HG02610 (cell line): ENCODE measurements at regions not wholly inside any gene's neighbourhood (a gene's known extent, or its start where the extent isn't known, plus 50 kb on each side); places are given as distances from the start of the nearest gene placed in this dataset.
"Not testable (repeated sequence)": the region's sequence is repeated elsewhere in the genome, so short reads cannot be mapped to it uniquely, and the experiment has no call there.

ENCODE experiments used
- ATAC-seq: cut with Tn5 transposase; IDR thresholded peaks from one replicate; pipeline ENCODE4 v1.9.1; 2021; ENCODE audit warnings: mild to moderate bottlenecking, moderate library complexity; ENCODE audit not compliant: unreplicated experiment

DNA sequence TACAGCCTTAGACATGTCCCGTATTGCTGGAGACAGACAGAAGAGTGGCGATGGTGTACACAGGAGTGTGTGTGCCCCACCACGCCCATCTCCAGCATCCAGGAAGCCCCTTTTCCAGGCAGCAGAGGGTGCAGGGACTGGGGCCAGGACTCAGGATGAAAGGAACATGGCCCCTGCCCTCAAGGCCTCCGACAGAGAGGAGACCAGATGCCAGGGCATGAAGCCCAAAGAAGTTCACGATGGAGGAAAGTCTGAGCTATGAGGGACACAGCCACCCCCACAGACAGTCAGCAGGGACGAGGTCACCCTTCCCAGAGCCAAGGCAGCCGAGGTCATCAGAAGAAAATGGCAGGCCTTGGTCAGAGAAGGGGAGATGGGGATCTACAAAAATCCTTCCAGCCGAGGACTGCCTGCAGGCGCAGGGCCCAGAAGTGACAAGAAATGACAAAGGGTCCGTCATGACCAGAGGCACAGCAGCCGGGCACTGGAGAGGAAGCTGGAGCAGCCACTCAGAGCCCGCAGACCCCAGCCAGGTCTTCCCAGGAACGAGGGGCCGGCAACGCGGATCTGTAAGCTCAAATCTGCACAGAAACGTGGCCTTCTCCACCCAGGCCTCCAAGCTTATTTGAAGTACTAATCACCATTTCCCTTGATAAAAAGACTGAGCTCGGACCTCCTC is 78.7 kb upstream of the PPP2R2D start:
- ATAC-seq: no peak

DNA sequence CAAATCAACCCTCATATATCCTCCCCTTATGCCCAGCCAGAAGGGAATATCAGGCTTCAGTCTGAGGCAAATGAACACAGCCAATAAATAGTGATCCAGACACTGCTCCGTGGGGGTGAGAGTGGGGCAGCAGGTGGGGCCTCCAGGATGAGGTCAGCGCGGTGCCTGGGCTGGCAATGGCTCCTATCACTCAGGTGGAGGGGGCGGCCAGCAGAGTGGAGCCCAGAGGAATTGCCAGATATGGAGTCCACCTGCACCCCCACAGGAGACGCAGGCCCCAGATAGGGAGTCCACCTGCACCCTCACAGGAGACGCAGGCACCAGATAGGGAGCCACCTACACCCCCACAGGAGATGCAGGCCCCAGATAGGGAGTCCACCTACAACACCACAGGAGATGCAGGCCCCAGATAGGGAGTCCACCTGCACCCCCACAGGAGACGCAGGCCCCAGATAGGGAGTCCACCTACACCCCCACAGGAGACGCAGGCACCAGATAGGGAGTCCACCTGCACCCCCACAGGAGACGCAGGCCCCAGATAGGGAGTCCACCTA is 78.0 kb upstream of the PPP2R2D start:
- ATAC-seq: no peak

DNA sequence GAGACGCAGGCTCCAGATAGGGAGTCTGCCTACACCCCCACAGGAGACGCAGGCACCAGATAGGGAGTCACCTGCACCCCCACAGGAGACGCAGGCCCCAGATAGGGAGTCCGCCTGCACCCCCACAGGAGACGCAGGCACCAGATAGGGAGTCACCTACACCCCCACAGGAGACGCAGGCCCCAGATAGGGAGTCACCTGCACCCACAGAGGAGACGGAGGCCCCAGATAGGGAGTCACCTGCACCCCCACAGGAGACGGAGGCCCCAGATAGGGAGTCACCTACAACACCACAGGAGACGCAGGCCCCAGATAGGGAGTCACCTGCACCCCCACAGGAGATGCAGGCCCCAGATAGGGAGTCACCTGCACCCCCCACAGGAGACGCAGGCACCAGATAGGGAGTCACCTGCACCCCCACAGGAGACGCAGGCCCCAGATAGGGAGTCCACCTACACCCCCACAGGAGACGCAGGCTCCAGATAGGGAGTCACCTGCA is 77.2 kb upstream of the PPP2R2D start:
- ATAC-seq: not testable (repeated sequence)

DNA sequence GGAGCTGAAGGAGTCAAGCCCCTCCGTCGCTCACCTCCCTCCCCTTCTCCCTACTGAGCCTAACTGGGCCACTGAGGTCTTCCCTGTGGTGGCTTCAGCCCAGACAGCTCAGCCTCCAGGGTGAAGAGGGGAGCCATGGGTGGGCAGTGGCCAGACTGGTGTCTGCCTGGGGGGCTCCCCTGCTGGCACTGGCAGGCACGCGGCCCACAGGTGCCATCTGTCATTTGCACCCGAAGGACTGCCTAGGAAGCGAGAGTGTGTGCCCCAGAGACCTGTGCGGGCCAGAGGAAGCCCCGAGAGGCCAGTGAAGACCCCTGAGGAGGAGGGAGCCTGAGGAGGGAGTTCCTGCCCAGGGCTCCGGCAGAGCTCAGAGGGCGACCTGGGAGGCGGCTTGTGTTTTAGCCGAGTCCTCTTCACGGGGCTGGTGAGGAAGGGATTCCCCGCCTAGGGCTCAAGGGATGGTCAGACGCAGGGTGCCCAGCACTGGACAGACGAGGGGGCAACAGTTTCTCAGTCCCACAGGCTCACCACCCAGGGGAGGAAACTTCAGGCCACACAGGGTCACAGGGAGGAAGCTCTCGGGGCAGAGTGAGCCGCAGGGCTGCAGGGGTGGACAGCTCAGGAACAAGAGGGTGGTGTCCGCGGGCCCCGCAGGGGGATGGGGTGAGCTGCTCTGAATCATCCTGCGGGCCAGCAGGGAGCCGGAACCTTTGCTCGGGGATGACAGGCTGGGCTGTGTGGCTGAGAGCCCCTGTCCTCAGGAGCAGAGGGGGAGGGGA is 76.2 kb upstream of the PPP2R2D start:
- ATAC-seq: no peak

DNA sequence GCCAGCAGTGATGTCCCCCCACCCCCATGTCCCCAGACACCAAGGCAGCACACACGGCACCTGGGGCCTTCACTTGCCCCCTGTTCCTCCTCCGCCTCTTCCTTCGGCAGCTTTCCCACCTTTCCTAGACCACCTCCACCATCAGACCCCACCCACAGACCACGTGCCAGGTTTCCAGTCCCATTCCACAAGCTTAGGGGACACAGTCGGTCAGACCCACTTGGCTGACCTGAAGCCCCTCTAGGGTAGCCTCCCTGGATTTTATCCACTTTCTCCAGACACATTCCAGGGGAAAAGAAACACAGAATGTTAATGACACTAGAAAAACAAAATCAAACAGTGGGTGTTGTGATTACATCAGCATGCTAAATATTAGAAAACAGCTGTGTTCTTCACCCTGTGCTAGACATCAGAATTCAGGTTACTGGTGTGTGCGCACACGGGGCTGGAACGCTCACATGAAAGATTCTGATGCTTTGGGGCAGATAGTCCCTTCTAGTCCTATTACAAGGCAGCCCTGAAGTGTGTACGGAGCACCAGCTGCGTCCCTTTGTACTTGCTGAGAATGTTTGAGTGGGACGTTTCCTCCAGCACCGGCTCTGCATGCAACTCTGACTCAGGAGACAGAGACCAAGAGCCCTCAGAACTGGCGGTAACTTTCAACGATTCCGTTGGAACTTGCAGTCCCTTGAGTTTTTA is 75.5 kb upstream of the PPP2R2D start:
- ATAC-seq: no peak

DNA sequence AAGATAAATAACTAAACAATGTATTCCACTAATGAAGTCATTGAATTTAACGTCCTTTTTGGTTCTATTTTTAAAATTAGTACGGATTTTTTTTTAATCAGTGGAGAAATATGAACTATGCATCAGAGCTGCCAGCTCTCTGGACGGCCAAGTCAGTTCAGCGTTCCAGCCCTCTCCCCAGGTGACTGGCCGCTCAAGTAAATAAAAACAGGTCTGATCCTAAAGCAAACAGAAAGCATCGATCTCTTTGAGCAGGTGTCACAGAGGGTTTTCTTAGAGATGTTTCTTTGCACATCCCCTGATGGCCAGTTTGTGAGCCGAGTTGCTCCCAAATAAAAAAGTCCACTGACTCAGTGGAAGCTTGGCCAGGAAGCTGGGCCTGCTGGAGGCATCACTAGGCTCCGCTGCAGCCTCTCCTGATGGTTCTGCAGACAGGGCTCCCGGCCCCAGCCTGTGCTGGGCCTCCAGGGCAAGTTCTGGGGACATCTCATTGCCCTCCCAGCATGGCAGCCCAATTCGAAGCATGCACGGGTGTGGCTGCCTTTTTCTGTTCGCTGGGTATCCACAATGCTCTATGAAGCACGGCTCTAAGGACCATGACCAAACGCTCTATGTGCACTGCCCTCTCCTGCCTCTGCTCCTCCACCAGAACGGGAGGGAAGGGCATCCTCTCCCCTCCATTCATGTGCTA is 74.7 kb upstream of the PPP2R2D start:
- ATAC-seq: no peak

DNA sequence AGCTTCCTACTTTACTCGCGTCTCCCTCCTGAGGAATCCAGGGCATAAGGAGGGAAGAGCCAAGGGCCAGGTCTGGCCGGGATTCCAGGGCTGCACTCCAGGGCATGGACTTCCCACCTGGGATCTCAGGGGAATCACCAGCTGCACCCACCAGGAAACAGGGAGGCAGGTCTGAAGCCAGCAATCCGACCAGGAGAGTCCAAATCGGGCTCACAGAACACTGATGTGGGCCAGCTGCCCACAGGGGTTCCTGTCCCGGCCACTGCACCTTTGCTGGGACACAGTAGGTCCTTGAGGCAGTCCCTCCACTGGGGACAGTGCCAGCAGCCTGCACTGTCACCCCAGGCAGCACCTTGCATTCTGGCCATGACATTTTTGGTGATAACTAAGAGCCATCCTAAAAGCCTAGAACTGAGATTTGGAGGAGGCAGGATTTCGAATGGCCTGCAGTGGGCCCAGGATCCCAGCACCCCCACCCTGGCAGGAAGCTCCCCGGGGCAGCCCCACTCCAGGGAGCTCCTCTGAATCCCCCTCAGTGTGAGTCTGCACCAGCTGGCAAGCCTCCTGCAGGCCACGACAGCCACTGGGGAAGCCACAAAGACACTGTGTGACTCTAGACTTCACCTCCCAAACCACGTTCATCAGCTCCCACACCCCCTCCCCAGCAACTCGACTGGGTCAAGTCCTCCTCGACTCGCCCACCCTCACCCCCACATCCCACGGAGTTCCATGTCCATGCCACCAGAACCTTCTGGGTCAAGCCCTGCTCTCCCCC is 71.5 kb upstream of the PPP2R2D start:
- ATAC-seq: no peak

DNA sequence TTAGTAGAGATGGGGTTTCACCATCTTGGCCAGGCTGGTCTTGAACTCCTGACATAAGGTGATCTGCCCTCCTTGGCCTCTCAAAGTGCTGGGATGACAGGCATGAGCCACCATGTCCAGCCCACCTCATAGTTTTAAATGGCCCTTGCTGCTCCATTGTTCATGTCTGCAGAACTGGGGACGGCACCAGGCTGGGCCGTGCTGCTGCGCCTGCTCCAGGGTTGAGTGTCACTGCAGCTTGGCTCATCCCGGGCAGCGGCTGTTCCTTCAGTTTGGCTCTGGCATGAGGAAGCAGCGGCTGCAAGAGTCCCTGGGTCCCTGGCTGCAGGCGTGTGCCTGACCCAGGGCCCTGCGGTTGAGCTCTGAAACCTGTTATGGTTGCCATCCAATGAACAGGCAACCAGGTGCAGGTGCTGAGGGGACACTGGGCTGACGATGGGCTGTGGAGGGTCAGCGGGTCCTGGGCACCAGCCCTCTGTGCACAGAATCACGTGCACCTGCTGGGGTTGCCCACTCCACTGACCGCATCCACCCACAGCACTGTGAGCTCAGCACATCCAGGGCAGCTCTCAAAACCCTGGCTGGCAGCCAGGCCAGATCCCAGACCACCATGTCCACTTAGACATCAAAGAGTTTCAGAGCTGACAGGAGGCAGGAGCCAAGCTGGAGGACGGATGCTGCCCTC is 70.2 kb upstream of the PPP2R2D start:
- no peak for ATAC-seq

DNA sequence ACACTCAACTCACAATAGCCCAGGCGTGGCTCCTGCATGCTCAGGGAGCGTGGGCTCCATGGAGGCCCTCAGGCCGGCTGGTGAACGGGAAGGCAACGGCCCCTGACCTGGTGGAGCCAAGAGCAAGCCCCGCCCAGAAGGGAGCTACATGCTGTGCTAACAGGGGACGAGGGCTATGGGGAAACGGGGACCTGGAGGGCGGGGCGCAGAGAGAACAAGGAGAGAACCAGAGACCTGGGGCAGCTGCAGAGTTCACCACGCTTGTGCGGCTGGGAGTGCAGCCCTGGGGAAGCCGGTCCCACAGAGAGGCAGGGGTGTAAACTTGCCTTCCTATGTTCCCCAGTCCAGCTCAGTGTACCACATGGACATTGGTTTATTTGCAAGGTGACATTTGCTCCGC is 69.2 kb upstream of the PPP2R2D start:
- ATAC-seq: no peak

DNA sequence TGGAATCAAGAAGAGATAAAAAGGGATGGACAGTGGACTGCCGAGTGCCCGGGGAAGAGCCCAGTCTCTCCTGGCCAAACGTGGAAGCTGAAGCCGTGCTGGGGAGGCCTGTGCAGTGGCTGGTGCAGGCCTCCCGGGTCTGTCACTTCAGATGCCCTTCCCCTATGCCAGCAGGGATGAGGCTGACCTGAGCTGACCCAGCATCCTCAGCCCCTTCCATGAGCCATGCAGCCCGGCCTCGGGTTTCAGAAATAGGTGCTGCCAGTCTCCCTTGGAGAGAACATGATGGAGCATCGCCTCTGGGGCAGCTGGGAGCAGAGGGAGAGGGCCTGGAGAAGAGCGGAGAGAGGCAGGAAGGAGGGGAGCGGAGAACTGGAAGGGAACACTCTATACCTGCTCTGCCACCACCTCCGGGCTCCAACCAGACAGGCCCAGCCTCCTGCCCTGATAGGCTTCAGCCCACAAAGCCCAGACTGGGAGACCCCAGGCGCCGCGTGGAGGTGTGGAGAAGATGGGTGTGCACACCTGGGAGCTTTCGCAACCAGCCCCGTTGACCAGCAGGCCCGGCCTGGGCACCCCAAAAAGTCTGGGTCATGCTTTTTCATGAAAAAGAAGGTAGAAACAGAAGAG is 68.6 kb upstream of the PPP2R2D start:
- no peak for ATAC-seq

DNA sequence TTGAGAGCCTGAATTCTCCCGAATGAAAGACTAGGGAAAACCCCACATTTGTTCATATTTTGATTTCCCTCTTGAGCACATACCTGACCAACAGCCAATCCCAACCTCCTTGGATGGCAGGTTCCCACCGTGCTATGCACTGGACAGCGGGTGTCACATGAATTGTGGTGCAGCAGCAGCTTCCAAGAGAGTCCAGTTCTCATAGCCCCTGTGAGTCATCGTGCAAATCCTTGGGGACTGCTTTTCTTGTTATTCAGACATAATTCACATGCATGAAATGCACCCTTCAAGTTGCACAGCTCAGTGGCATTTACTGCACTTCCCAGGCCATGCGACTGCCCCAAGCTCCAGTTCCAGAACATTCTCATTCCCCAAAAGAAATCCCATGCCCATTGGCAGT is 67.8 kb upstream of the PPP2R2D start:
- no peak for ATAC-seq

DNA sequence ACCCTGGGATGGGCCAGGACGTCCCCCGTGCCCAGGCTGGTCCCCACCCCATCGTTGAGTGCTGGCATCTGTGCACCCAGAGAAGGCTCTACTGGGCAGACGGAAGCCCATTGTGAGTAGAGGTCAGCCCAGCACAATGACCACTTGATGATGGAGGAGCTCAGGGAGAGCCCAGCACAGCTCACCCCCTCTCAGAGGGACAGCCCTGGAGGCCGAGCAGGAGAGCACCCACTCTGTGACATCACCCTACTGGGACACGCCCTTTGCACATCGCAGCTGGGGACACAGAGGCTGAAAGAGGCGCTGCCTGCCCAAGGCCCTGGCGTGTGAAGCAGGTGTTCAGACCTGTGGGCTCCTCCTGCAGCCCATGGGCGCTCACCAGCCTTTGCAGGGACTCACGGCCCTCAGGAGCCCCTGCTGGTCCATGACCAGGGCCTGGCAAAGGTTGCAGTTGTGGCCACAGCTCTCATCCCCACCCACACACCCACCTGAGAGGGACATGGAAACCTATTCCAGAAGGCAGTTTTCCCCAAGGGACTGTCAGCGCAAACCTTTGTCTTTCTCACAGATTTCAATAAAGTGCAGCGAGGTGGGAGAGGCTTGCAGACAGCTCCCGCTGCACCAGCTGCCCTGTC is 67.2 kb upstream of the PPP2R2D start:
- ATAC-seq: no peak

DNA sequence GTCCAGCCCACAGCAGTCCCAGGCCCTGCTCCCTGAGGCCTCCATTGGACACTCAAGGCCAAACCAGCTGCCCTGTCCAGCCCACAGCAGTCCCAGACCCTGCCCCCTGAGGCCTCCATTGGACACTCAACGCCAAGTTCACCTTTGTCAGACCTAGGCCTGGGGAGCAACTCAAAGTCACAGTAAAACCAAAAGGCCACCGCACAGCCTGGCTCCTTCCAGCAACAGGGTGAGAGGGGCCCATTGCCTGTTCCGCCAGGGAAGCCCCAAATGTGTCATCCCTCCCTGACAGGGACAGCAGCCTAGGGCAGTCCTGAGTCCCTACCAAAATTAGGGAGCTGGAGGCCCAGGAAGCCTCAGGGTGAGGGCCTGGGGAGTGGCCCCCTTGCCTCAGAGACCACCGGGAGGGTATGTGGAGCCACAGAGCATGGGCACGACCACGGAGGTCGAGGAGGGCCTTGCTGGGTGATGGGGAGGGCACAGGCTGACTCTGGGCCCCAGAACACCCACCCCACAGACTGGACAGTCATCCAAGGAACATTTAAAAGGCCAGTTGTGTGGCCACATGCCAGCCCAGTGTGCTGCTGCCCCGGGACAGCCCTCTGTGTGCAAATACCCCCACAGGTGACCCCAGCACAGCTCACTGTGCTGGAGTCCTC is 66.5 kb upstream of the PPP2R2D start:
- no peak for ATAC-seq

DNA sequence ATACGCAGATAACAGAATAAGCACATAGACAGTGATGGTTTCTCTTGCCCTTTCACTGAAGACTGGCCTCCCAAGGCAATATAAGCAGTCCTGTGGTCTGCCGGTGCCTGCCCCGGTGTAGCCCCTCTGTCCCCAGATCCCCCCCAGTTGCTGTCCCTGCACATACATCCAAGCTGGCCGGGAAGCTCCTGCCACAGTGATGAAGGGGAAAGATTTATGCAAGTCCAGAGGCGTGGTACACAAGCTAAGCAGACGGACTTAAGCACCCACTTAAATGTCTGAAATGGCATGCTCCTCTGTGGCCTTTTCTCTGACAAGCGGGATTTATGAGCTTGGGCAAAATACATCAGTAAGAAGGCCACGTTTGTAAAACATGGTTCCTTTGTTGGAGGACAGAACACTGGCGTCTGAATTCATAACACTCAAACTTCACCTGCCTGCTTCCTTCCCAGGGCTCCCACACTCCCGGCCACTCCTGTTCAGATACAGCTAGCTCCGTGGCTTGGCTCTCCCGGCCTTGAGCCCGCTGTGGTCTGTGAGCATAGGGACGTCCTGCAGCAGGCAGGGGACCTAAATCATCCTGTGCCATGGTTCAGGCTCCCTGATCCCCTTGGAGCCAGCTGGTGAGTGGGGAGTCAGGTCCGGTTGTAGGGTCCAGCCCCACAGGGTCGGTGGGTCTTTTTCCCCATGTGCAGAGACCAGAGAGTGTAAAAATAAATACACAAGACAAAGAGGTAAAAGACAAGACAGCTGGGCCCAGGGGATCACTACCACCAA is 61.7 kb upstream of the PPP2R2D start:
- ATAC-seq: no peak

DNA sequence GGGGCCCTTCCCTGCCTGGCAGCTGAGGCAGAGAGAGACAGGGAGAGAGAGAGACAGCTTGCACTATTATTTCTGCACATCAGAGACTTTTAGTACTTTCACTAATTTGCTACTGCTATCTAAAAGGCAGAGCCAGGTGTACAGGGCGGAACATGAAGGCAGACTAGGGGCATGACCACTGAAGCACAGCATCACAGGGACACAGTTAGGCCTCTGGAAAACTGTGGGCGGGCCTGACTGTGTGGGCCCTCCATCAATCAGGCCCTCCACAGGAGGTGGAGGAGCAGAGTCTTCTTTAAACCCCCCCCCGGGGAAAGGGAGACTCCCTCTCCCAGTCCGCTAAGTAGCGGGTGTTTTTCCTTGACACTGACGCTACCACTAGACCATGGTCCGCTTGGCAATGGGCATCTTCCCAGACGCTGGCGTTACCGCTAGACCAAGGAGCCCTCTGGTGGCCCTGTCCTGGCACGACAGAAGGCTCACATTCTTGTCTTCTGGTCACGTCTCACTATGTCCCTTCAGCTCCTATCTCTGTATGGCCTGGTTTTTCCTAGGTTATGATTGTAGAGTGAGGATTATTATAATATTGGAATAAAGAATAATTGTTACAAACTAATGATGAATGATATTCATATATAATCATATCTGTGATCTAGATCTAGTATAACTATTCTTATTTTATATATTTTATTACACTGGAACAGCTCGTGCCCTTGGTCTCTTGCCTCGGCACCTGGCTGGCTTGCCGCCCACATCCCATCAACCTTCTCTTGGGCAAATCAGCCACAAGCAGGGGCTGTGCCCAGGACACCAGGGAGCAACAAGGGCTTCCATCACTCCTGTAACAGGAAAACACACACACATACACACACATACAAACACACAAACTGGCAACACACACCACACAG is 60.7 kb upstream of the PPP2R2D start:
- ATAC-seq: not testable (repeated sequence)

DNA sequence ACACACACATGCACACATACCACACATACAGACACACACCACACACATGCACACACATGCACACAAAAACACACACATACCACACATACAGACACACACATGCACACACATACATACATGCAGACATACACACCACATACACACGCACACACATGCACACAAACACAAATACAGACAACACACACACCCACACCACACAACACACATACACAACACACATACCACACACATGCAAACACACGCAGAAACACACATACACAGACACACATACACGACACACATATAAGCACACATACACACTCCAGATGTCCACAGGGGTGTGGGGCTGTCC is 60.1 kb upstream of the PPP2R2D start:
- ATAC-seq: no peak
